SK-N-SH treated with all-trans-retinoic acid at 6 μM for 48 hours (cell line): ENCODE measurements at regions not wholly inside any gene's neighbourhood (a gene's known extent, or its start where the extent isn't known, plus 50 kb on each side); places are given as distances from the start of the nearest gene placed in this dataset.

Experiments
- ARNTL ChIP-seq: fragments of 450-650 bp; formaldehyde crosslinking; IDR thresholded peaks from 2 replicates; pipeline ENCODE4 v1.5.0; 2020; ENCODE audit warnings: low read depth, mild to moderate bottlenecking, moderate library complexity, borderline replicate concordance
- ESRRG ChIP-seq: fragments of 250-450 bp; sonication (Bioruptor Pico); IDR thresholded peaks from 2 replicates; pipeline ENCODE4 v1.6.1; 2021; ENCODE audit warnings: mild to moderate bottlenecking
- ISL1 ChIP-seq: fragments of 250-450 bp; sonication (Bioruptor Pico); IDR thresholded peaks from 2 replicates; pipeline ENCODE4 v2.1.2; 2022; ENCODE audit warnings: mild to moderate bottlenecking, moderate library complexity
- PATZ1 ChIP-seq: fragments of 250-450 bp; sonication (Bioruptor Pico); IDR thresholded peaks from 2 replicates; pipeline ENCODE4 v1.8.0; 2020; ENCODE audit warnings: mild to moderate bottlenecking, moderate library complexity, borderline replicate concordance
- PPARA ChIP-seq: fragments of 250-450 bp; sonication (Bioruptor Pico); IDR thresholded peaks from 2 replicates; pipeline ENCODE4 v1.5.0; 2020; ENCODE audit warnings: mild to moderate bottlenecking, borderline replicate concordance
- TCF4 ChIP-seq: fragments of 250-450 bp; sonication (Bioruptor Pico); IDR thresholded peaks from 2 replicates; pipeline ENCODE4 v1.8.0; 2021; ENCODE audit warnings: mild to moderate bottlenecking, moderate library complexity, borderline replicate concordance
- TSHZ2 ChIP-seq: fragments of 250-450 bp; sonication (Bioruptor Pico); IDR thresholded peaks from 2 replicates; pipeline ENCODE4 v1.5.0; 2020; ENCODE audit warnings: mild to moderate bottlenecking, moderate library complexity
- ZC3H10 ChIP-seq: fragments of 250-450 bp; sonication (Bioruptor Pico); IDR thresholded peaks from 2 replicates; pipeline ENCODE4 v1.5.1; 2021; ENCODE audit warnings: mild to moderate bottlenecking, moderate library complexity
- ZFP3 ChIP-seq: fragments of 250-450 bp; sonication (Bioruptor Pico); IDR thresholded peaks from 2 replicates; pipeline ENCODE4 v1.5.0; 2020; ENCODE audit warnings: mild to moderate bottlenecking, moderate library complexity
- ZFP30 ChIP-seq: fragments of 450-650 bp; formaldehyde crosslinking; IDR thresholded peaks from 2 replicates; pipeline ENCODE4 v1.5.0; 2022; ENCODE audit warnings: mild to moderate bottlenecking, moderate library complexity
- ZNF565 ChIP-seq: fragments of 450-650 bp; formaldehyde crosslinking; conservative IDR thresholded peaks from 2 replicates; pipeline ENCODE4 v1.5.0; 2020; ENCODE audit warnings: low read depth, mild to moderate bottlenecking, moderate library complexity
- ZNF70 ChIP-seq: fragments of 450-650 bp; formaldehyde crosslinking; IDR thresholded peaks from 2 replicates; pipeline ENCODE4 v1.5.0; 2020; ENCODE audit warnings: mild to moderate bottlenecking, moderate library complexity
- ZNF8 ChIP-seq: fragments of 450-650 bp; formaldehyde crosslinking; IDR thresholded peaks from 2 replicates; pipeline ENCODE4 v1.5.0; 2020; ENCODE audit warnings: mild to moderate bottlenecking, moderate library complexity
- TF ChIP-seq, protein P1 (sequence below): fragments of 250-450 bp; sonication (Bioruptor Pico); IDR thresholded peaks from 2 replicates; pipeline ENCODE4 v1.5.1; 2021; ENCODE audit warnings: mild to moderate bottlenecking, moderate library complexity

DNA sequence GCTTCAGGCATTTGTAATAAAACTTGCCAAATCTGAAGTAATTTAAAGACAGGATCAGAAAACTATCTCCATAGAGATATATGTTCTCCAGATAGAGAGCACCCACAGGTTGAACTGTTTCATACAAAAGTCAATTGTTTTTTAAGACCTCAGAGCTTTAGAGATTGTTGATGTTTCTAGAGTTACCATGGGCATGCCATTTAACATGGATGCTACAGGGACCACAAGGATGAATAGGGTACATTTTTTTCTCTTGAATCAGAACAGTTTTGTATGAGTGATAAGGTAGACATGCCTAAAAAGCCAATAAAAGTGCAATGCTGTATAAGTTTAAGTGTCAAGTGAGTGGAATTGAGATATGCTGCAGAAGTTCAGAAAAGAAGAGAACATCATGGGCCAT is 511.0 kb upstream of the CAMK1G start:
- no peak for TF ChIP-seq PATZ1 (CRISPR knock-in tag)
- no peak for TF ChIP-seq TSHZ2 (CRISPR knock-in tag)
- TF ChIP-seq ZFP30, result no peak
- no peak for TF ChIP-seq ZNF8
- TF ChIP-seq ZFP3 (CRISPR knock-in tag), result no peak
- TF ChIP-seq, protein P1, sequence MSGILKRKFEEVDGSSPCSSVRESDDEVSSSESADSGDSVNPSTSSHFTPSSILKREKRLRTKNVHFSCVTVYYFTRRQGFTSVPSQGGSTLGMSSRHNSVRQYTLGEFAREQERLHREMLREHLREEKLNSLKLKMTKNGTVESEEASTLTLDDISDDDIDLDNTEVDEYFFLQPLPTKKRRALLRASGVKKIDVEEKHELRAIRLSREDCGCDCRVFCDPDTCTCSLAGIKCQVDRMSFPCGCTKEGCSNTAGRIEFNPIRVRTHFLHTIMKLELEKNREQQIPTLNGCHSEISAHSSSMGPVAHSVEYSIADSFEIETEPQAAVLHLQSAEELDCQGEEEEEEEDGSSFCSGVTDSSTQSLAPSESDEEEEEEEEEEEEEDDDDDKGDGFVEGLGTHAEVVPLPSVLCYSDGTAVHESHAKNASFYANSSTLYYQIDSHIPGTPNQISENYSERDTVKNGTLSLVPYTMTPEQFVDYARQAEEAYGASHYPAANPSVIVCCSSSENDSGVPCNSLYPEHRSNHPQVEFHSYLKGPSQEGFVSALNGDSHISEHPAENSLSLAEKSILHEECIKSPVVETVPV (CRISPR knock-in tag), result no peak
- TF ChIP-seq ISL1, result no peak
- no peak for TF ChIP-seq ZC3H10 (CRISPR knock-in tag)
- no peak for TF ChIP-seq ZNF70 (CRISPR knock-in tag)
- no peak for TF ChIP-seq ARNTL (CRISPR knock-in tag)
- no peak for TF ChIP-seq TCF4
- no peak for TF ChIP-seq ZNF565 (CRISPR knock-in tag)
- TF ChIP-seq ESRRG (CRISPR knock-in tag), result no peak
- TF ChIP-seq PPARA, result no peak
